DMS53 (cell line): ENCODE measurements at regions not wholly inside any gene's neighbourhood (a gene's known extent, or its start where the extent isn't known, plus 50 kb on each side); places are given as distances from the start of the nearest gene placed in this dataset.
A peak's percentile ranks its signal among the peaks of the same experiment; 100 is the strongest.

Experiments
- DNase-seq: peaks from one replicate; lab custom pipeline; 2025; lab: John Stamatoyannopoulos, UW

DNA sequence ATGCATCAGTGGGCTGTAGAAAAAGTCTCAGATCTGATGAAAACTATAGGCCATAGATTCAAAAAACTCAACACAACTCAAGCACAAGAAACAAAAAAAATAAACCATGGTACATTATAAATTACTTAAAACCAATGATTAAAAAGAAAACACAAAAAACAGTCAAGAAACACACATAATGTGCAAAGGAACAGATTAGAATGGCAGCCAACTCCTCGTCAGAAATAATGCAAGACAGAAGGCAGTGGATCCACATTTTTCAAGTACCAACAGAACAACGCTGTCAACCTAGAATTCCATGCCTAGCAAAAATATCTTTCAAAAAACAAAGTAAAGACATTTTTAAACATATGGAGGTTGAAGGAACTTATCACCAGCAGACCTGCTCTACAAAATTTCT lies 69.7 kb downstream of the PSMB1 start:
- DNase-seq = no peak

DNA sequence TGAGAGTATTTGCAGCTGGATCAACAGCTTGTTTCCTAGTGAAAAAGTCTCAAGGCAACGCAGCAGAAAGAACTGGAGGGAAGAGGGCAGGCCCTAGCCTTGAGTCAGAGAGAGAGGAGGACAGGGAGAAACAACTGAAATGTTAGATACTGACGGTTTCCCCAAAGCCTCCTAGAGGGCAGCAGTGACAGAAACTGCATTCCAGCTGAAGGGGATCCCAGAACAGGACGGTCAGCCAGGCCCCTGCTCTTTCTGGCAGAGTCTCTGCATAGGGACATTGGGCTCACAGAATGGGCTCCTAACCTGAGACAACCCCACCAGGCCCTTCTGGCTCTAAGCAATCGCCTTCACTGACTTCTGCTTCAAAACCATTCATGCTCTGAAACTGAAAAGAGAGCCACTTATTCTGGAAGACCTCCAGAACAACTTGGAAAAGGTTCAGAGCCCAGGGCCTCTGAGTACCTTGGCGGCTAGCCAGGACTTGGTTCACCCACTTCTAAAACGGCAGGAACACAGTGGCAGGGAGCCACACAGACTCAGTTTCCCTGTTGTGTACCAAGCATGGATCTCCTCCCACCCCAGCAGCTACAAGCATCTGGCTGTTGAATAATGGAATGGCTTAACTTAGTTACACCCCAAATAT lies 72.9 kb downstream of the PSMB1 start:
- DNase-seq = no peak

GRCh38 chr6:170476360-170476759 lies 76.7 kb downstream of the PSMB1 start:
- DNase-seq = no peak

DNA sequence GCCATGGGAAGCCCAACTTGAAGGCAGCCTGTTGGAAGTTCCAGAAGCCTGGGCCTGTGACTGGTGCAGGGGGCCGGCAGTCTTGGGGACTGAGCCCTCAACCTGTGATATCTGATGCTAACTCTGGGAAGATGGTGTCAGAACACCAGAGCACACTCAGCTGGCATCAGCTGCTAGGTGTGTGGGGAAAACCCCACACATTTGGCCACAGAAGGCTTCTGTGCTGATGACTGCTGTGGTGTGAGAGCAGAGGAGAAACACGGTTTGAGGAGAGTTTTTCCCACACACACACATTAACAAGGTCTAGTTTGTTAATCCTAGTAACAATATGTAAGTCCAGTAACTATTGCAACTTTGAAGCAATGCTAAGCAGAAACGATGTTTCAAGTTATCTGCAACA lies 78.0 kb downstream of the PSMB1 start:
- no peak for DNase-seq

- DNase-seq = no peak
Observed at GRCh38 chr6:170473801-170474200, 79.3 kb downstream of the PSMB1 start.

GRCh38 chr6:170473301-170473717 lies 79.8 kb downstream of the PSMB1 start:
- DNase-seq = peak; percentile 56

DNA sequence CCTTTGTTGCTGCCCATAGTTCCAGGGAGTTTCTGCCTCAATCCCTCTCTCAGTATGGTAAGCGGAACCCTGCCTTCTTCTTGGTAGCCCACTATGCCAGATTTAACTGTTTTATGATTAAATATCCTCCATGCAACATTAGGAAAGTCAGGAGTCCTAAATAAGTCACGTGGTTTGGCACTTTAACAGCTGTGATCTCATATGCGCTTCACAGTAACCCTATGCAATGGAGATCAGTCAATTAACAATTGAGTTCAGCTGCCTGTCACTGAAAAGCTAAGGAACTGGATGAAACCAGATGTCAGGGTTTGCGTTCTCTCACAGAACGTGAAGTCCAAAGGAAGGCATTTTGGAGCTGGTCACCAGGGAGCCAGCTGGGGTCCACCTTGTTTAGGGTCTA lies 81.6 kb downstream of the PSMB1 start:
- DNase-seq = no peak

- DNase-seq = no peak
Observed at GRCh38 chr6:170470734-170471133, 82.4 kb downstream of the PSMB1 start.

- DNase-seq = peak; percentile 44
Observed at GRCh38 chr6:170464524-170464979, 88.6 kb downstream of the PSMB1 start.

GRCh38 chr6:170464080-170464479 lies 89.0 kb downstream of the PSMB1 start:
- DNase-seq = no peak

GRCh38 chr6:170463101-170463721 lies 89.9 kb downstream of the PSMB1 start:
- DNase-seq = no peak

GRCh38 chr6:170462366-170463020 lies 90.6 kb downstream of the PSMB1 start:
- DNase-seq = peak; percentile 62

DNA sequence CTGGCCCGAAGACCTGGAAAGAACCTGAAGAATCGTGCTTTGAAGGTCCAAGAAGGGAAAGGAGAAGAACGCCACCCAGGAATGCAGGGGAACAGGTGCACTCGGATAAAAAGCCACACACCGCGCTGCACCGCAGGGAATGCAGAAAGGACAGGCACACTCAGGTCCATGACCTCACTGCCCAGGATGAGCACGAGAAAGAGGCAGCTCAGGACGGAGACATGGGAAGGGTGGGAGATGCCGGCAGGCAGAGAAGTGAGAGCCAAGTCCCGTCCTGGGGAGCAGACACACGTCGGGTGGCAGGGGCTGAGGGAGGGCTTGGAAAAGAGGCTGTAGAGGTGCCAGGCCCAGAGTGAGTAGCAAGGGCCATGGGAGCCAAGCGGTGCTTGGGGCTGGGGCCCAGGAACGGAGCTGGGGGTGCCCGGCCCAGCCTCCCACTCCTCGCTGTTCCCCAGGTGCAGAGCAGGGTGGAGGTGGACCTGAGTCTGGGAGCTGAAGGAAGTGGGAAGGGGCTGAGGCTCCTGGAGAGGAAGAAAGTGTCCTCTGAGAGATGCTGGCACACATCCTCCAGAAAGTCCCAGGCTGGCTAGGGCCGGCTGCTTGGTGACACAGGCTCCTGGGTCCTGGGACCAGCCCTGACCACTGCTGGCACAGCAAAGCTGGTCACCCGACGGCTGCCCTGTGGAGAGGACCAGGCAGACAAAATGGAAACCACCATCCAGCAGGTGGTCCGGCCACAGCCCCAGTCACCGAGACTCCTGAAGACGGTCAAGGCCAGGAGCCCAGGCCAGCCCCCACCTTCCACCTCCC lies 91.3 kb downstream of the PSMB1 start:
- DNase-seq = no peak

DNA sequence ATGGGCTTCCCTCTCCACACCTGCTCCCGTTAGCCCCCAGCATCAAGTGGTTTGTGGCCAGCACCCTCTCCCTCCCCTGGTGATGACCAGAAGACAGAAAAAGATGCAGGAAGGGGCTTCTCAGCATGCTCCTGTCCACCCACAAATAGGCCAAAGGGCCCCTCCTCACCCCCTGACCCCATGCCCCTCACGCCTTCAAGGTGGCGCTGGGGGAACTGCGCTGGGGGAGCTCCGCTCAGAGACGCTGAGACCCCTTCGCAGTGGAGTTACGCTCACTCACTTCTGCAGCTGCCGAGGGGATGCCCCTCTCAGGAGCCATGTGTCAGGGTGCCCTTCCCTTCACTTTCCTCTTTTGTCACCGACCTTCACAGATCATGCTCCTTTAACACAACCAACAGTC lies 92.0 kb downstream of the PSMB1 start:
- DNase-seq = no peak

DNA sequence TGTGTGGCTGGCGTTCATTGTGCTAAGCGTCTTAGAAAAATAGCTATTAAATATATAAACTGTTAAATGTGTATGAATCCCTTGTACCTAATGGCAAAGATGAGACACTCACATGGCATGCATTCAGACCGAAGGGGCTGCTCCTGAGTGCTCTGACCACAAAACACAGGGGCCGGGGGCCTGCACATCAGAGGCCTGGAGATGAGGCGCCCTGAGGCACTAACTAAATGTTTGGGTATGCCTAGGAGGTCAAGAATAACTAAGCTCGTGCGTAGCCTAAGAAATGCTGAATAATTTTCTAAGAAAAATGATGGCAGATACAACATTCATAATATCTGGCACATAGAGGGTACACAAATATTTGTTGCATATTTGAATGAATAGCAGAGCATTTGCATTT lies 92.5 kb downstream of the PSMB1 start:
- DNase-seq = no peak

DNA sequence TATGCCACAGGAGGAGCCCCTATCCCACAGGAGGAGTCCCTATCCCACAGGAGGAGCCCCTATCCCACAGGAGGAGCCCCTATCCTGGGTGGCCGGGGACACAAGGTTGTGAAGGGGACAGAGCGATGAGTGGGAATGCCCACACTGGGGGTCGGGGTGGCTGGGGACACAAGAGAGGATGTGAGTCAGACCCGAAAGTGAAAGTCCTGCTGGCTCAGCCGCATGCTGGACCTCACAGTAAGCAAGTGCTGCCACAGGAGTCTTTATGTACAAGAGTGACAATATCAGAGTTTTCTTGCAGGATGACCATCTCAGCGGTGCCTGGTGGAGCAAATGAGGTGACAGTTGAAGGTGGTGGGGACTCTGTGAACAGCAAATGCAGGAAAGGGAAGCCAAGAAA lies 93.7 kb downstream of the PSMB1 start:
- peak; percentile 20 for DNase-seq

DNA sequence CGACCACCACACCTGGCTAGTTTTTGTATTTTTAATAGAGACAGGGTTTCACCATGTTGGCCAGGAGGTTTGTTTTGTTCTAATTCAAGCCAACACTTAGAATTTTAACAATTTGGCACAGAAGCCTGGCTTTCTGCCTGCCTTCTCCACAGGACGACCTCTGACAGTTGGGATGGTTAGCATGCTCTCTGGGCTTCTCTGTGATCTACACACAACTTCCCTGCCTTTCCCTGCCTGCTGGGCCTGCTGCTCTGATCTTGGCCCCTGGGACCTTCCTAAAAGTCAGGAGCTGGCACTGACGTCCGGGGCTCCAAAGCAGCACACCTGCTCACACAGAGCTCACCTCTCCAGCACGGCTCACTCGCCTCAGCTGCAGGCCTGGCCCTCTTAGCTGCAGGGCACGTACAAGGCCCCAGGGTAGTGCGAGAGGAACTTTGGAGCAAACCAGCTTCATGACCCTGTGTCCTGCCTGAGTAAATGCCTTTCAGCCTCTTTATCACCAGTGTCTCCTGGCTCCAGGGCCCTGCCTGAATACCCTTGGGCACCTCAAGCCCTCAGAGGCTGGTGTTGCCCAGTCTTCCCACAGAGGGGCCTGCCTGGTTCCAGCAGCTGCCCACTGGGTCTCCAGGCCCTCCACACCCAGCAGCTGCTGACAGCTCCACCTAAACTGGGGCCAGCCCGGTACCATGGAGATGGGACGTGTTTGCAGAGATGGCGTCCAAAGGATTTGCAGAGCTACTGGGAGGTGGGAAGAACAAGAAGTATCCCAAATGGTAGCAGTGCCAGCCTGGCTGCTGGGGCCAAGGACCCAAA lies 96.0 kb downstream of the PSMB1 start:
- DNase-seq = peak; percentile 8
